HG03039 (cell line): ENCODE measurements at regions not wholly inside any gene's neighbourhood (a gene's known extent, or its start where the extent isn't known, plus 50 kb on each side); places are given as distances from the start of the nearest gene placed in this dataset.
"Not testable (repeated sequence)": the region's sequence is repeated elsewhere in the genome, so short reads cannot be mapped to it uniquely, and the experiment has no call there.

Source experiments
- ATAC-seq: cut with Tn5 transposase; IDR thresholded peaks from one replicate; pipeline ENCODE4 v1.9.1; 2021; ENCODE audit warnings: mild to moderate bottlenecking, moderate library complexity; ENCODE audit not compliant: unreplicated experiment

DNA sequence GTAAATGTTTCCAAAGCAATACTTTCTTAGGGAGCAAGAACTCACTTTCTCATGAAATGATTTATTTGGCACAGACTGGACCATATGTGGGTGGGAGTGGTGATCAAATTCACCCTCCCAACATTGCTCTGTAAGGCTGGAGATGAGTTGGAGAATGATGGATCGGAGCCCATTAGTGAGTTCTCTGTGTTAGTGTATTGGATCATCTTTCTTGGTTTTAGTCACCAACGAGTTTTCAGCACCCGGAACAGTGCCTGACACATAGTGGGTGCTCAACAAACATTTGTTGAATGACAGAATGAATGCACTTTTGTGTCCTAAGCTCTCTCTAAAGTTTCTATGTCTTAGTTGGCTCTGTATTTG is 104.5 kb upstream of the FAM20A start:
- ATAC-seq: no peak

DNA sequence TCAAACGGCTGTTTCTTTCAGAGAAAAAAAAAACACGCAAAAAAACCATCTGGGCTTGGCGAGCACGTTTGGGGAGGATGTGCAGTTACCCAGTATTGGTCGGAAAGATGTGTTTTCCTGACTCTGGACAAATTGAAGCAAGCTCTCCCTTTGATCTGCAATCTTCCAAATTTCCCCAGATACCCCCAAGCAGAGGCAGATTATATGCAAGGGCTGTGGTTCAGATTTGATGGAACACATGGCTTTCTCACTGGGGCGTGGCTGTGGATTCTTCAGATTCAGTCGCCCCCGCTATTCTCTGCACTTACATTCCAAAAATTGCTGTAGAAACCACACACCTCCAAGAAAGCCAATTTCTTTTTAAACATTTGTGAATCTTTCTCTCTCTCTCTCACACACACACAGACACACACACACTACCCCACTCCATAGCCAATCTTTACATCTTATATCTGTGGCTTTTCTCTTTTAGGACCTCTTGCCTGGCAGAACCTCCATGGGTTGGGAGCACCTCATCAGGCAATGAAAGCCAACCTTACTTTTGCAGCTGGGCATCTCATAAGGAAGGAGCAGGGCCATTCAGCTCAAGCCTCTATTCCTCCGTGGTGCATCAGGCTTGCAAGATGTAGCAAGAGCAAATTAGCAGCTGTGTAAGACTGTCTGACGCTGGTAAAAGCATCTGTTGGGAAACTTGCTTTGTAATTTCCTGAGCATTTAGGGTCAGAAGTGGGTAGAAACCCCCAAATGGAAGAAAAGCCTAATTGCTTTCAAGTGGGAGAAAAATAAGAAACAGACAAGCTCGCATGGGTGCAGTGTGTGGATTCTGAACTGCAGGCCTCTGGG is 103.9 kb upstream of the FAM20A start:
- no peak for ATAC-seq

DNA sequence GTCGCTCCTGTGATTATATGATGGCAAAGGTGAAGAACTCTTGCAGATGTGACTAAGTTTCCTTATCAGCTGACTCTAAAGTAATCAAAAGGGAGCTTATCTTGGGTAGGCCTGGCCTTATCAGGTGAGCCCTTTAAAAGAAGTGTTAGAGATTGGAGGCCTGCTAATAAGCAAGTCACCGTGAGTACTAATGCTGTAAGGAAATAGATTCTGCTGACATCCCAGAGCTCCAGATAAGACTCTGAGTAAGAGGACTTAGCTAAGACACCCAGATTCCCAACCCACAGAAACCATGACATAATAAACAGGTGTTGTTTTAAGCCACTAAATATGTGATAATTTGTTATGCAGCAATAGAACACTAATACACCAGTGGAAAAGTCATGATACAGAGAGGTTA is 99.9 kb upstream of the FAM20A start:
- no peak for ATAC-seq

DNA sequence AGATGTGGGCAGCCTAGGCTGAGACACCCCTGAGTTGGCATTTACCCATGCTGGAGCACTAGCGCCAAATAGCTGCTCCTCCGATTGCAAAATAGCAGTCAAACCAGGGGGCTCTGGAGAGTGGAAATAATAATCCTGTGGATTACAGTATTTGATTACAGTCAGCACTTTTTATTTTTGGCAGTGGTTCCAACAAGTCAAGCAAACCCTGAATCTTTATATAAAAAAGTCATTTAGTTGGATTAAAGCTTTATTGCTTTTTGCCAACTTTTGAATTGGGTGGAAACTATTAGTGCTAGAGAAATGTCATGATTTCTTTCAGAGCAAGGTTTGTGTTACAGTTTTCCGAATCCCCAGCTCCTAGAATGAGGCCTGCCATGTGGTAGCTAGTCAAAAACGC is 99.3 kb upstream of the FAM20A start:
- no peak for ATAC-seq

DNA sequence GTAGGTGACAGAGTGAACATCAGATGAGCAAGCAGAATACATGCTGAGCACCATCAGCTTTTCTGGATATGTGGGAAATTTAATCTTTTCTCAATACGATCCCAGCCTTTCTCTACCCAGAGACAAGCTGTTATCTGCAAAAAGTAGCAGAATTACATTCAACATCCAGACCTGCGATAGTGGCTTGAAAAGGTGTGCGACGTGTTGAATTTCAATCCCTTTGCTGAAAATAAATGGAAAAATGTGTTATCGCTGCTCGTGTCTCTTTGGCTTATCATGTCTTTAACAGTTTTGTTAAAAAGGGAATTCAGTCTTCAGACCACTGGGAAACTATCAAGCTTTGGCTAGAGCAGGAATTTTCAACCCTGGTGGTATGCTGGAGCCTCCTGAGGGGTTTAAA is 98.8 kb upstream of the FAM20A start:
- ATAC-seq: no peak

DNA sequence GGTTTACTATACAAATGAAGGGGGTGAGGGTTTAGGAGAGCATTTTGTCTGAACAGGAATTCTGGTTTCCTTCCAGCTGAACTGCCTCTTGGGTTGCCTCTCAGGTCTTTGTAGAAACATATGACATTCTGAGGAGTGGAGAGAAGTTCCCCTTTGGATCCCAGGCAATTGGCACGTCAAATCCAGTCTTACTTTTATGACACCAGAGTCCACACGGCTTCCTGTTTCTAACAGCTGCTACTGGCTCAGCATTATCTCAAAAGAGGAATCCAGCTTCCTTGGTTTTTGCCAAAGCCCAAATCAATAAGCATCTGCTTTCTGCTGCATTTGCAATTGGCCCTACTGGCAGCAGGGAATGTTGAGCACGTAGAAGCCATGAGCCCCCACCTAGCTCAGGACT is 97.6 kb upstream of the FAM20A start:
- ATAC-seq: no peak

DNA sequence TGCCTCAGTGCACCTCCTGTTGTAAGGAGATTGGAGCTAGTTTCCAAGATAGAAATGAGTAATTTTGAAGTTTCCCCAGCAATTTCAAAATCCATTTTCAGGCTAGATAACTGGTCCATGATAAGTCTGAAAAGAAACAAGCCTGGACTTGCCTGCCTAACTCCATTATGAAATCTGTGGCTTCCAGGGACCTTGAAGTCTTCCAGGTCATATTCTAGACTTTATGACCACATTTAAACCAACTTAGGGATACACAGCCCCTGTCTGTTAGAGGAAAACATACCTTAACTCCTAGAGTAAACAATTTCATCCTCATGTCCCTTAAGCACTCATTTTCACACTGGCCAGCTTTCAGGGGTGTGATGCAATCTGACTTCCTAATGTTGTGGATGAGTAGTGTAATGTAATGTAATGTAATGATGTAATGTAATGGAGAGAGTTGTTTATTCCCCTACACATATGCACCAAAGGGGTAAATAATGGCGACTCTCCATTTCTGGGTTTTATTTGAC is 96.7 kb upstream of the FAM20A start:
- ATAC-seq: no peak

DNA sequence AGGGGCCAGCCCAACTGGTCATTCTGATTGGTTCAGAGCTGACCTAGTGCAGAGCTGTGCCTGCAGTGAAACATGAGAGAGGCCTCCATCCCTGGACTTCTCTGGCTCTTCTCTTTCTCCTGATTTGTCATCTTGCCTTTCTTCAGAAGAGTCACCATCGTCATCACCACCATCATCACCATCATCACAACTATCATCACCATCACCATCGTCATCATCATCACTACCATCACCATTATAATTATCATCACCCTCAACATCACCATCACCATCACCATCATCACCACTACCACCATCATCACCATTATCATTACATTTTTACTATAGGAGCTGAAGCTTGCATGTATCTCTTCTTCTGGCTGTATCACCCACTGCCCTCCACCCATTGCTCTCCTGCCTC is 94.5 kb upstream of the FAM20A start:
- no peak for ATAC-seq

DNA sequence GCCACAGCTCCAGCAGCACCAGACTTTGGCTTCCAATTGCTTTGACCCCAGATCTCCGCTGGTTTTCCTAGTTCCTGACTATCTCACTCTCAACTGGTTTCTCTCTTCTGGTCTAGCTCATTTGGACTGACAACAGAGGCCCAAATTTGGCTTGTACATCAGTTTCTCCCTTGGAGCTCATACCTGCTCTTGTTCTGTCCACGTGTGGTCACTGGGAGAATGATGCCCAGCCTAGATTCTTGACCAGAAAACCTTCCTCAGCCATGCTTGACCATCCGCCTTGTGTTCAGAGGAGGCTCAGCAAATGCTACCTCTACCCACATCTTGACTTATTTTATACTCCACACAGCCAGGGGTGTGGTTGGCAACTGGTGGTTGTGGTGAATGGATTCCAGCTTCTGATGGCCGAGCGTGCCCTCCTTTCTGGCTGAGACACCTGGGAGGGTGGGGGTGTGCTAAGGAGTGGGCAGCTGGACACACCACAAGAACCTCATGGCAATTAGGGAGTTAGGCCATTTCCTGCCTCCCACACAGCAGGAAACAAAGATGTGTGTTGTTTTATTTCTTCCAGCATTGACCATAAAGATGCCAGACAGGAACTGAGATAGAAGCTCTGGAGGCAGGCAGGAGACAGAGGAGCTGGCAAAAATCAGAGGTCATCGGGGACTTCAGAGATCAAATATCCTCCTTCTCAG is 93.8 kb upstream of the FAM20A start:
- no peak for ATAC-seq

DNA sequence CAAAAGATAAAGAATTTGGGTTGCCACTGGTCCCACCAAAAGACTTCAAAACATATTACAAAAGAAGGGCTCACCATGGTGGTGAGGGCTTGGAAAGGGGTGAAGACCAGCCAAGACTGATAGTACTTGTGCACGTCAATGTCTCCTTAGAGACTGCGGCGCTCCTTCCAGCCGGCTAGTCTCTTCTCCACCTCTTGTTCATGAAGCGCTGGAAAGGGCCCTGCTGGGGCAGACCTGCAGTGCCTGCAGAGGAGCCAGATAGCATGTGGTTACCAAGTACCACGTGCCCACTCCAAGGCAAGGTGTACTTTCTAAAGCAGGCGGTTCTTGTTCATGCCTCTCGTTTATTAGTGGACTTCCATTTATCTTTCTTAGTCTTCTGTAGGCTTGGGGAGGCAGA is 92.7 kb upstream of the FAM20A start:
- ATAC-seq: no peak

DNA sequence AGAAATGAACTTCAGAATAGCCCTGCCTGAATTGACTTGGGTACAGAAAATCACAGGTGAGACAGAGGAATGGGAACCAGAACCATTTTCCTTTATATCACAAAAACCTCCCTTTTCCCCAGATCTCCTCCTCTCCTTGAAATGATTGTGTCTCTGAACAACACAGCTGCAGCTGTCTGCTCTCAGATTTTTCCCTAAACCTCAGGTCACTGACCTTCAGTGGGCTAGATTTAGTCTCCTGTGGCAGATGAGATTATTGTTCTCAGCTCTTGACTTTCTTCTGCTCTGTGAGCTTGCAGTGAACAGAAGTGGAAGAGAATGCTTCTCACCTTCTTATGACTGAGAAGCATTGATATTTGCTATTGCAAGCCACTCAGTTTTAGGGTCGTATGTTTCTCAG is 92.3 kb upstream of the FAM20A start:
- ATAC-seq: no peak

DNA sequence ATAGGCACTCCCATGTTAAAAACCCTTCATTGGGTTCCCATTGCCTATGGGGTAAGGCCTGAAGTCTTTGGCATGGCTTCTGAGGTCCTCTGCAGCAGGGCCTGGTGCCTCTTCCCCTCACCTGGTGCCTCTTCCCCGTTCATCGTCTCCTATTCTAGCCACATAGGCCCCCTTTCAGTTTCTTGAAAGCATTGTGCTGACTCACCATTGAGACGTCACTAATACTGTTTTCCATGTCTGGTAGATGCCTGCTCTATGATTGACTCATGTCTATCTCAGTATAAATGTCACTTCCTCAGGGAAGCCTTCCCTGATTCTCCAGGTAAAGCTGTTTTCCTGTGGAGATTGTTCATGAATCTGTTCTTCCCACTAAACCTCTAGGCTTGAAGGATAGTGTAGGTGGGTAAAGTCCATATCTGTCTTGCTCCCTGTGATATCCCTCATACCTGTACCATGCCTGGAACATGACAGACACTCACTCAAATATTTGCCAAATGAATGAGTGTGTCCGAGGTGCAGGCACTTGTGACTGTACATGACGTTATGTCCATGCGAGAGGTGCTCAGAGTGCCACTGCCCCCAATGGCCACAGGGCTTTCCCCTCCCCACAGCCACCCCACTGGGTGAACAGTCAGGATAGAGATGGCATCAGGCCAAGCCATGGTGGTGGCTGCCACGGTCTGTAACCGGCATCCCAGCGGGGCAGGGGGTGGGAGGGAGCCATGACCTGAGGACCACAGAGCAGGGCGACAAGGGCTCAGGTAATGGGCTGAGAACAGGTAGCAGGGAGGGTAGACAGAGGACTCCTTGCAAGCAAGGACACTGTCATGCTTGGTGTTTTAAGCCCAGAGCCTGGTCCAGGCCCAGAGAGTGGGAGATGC is 85.2 kb upstream of the FAM20A start:
- no peak for ATAC-seq

DNA sequence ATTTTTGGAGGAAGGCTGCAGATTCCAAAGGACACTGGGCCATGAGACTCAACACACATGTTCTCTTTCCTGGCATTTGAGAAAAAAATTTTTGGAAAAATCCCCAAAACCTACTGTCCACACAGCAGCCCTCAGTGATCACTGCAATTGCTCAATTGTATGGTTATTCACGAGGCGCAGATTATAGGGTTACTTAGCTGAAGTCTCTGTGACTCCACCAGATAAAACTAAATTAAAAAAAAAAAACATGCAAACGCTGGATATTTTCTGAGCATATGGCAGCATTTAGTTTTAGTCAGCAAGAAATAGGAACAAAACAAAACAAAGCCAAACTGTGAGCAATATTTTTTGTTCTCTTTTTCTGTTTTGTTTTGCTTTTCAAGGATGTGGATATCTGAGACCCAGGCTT is 83.8 kb upstream of the FAM20A start:
- ATAC-seq: no peak

DNA sequence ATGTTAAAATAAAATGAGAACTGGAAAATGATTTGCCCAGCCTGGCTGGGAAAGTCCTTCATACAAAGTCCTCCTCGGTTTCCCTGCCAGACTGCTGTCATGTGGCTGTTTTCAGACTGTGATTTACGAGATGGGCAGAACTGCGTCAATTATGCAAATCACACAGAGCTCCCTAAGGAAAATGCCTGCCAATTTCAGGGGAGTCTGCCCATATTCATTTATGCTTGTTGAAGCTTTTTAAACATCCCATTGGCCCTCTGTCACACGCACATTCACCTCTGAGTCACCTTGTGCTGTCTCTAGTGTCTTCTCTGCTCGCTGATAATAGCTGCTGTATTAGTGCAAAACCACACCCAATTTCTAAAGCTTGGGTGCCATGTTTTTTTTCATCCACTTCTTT is 81.7 kb upstream of the FAM20A start:
- no peak for ATAC-seq

DNA sequence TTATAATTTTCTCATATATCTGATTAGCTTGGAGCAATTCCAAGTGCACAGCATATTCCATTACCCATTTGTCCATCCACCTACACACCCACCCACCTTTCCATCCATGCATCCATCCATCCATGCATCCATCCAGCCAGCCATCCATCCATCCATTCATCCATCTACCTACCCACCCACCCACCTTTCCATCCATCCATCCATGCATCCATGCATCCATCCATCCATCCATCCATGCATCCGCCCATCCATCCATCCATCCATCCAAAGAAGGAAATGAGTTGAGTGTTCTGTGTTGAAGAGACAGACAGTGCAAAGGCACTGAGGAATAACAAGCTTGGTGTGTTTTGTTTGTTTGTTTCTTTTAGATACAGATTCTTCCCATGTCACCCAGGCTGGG is 78.7 kb upstream of the FAM20A start:
- ATAC-seq: no peak

DNA sequence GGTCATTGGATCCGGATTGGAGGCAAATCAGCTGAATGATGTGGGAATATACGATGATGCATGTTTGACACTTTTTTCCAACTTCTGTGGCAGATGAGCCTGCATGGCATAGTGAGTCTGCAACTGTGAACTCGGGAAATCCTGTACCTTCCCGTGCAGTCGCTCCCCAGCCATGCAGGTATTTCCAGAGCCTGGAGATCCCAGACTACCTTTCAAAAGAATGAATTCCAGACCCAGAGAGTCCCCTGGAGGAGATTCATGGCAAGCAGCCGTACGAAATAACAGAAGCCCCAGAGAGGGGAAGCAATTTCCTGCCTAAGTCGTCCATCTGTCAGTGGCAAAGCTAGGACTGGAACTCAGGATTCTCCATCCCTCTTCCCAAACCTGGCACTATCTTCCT is 75.7 kb upstream of the FAM20A start:
- ATAC-seq: no peak

DNA sequence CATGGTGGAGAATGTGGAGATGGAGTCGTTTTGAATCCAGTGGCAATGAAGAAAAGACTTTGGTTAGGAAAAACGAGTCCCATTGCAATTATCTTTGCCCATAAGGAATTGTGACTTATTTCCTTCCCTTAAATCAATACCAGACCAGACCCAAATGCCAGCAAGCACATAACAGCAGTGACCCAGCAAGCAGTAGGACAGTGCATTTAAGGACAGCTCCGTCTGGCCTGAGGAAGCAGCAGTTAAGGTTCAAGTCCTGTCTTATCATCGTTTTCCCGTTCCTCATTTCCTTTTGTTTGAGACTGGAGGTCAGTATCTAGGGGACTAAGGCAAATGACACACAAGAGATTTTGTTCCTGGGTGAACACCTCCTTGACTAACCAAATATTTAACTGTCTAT is 74.6 kb upstream of the FAM20A start:
- no peak for ATAC-seq

DNA sequence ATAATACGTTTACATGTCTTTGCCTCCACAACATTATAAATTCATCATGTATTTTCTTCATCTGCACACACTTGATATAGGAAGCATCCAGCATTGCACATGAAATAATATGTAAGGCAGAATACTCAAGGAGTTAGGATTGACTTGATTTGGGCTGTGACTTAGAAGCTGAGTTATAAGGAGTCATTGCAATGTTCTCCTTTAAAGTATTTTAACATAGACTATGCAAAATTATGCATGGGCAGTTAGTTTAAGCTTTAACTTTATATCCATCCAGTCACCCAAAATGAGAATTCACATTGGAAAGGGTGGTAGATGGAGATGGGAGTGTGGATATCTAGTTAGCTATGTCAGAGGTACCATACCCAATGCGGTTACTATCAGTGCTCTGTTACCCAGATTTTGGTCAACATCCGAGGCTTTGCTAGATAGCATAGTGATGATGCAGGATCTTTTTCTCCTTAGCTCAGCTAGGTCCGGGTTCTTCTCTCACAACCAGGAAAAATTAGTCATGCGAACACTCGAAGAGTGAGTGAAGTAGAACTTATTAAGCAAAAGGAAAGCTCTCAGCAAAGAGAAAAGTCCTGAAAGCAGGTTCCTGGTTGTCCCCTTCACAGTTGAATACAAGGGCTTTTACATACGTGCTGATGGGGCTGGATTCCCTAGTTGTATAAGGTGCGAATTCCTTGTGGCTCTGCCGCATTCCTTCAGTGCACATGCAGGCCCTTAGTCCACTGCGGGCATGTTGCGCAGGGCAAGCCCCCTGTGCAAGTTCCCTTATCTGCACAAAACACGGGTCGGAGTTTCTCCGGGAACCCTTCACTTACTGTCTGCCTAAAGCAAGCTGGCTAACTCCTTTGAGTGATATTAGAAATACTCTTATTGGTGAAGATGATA is 73.1 kb upstream of the FAM20A start:
- no peak for ATAC-seq

DNA sequence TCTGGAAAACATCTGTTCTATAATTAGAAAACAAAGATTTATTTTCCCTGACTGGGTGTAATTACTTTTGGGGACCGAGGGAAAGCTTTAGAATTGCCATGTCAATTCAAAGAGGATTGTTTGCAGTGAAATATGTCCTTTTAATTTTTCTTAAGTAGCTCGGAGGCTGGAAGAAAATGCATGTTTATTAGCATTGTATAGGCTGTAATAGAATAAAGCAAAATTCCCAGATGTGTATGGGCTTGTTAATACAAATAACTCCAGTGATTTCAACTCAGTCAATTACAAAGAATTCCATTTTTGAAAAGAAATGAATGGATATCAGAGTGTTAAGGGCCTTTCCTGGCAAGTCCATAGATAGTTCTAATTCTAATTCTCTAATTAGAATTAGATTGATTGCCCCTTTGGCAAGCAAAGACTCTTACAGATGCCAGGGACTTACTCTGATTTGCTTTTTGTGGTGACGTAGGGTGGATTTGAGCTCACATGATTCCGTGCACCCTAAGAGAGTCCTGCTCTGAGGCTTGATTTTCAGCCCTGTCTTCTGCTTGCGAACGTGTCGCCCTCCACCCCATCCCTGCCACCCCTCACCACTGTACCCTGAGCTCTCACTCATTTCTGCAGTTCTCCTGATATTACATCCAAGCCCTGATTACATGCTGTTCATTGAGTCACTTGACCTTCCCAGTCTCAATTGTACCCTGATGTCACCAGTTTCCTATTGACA is 70.0 kb upstream of the FAM20A start:
- no peak for ATAC-seq

DNA sequence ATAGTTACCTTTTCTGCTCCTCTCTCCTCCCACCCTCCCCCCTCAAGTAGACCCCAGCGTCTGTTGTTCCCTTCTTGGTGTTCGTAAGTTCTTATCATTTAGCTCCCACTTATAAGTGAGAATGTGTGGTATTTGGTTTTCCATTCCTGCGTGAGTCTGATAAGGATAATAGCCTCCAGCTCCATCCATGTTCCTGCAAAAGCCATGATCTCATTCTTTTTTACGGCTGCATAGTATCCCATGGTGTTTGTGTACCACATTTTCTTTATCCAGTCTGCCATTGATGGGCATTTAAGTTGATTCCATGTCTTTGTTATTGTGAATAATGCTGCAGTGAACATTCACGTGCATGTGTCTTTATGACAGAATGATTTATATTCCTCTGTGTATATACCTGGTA is 65.3 kb upstream of the FAM20A start:
- ATAC-seq: not testable (repeated sequence)
